IMR-90 (cell line): ENCODE measurements at regions not wholly inside any gene's neighbourhood (a gene's known extent, or its start where the extent isn't known, plus 50 kb on each side); places are given as distances from the start of the nearest gene placed in this dataset.

ENCODE experiments used
- MXI1 ChIP-seq: IDR thresholded peaks from 2 replicates; pipeline ENCODE4 v1.6.1; 2012; ENCODE audit warnings: low read depth, mild to moderate bottlenecking, low read length, moderate library complexity, borderline replicate concordance
- POLR2A ChIP-seq: IDR thresholded peaks from 2 replicates; pipeline ENCODE4 v1.6.1; 2012; ENCODE audit warnings: mild to moderate bottlenecking, low read depth, low read length
- RAD21 ChIP-seq: IDR thresholded peaks from 2 replicates; pipeline ENCODE4 v1.6.1; 2012; ENCODE audit warnings: low read length, improper control_type of control experiment
- RCOR1 ChIP-seq: IDR thresholded peaks from 2 replicates; pipeline ENCODE4 v1.6.1; 2012; ENCODE audit warnings: mild to moderate bottlenecking, low read length, improper control_type of control experiment; ENCODE audit not compliant: insufficient replicate concordance
- RFX5 ChIP-seq: IDR thresholded peaks from 2 replicates; pipeline ENCODE4 v1.8.0; 2012; ENCODE audit warnings: low read depth, mild to moderate bottlenecking, low read length, moderate library complexity
- USF2 ChIP-seq: fragments of 150-350 bp; IDR thresholded peaks from 2 replicates; pipeline ENCODE4 v1.6.1; 2017; ENCODE audit warnings: mild to moderate bottlenecking, antibody characterized with exemption, low read length, low read depth
- TF ChIP-seq, protein P1 (sequence below): conservative IDR thresholded peaks from 2 replicates; pipeline ENCODE4 v1.5.1; 2012; ENCODE audit warnings: mild to moderate bottlenecking, low read depth, low read length, improper control_type of control experiment

DNA sequence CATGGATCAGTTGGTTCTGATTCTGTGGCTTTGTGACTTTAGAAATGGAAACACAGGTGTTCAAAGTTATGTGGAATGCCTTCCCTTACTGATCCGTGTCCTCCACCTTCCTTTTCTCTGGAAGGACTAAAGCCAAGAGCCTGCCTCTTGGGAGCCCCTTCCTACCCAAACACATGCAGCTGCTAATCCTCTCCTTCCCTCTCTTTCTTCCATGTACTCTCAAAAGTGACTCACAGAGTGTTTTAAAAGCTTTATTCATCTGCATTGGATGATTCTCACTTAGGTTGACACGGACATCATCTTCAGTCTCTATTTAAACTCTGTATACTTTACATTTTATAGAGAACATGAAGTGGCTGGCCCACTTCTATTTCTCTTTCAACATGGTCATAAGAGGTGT is 856.5 kb upstream of the ARPP21 start:
- TF ChIP-seq, protein P1, sequence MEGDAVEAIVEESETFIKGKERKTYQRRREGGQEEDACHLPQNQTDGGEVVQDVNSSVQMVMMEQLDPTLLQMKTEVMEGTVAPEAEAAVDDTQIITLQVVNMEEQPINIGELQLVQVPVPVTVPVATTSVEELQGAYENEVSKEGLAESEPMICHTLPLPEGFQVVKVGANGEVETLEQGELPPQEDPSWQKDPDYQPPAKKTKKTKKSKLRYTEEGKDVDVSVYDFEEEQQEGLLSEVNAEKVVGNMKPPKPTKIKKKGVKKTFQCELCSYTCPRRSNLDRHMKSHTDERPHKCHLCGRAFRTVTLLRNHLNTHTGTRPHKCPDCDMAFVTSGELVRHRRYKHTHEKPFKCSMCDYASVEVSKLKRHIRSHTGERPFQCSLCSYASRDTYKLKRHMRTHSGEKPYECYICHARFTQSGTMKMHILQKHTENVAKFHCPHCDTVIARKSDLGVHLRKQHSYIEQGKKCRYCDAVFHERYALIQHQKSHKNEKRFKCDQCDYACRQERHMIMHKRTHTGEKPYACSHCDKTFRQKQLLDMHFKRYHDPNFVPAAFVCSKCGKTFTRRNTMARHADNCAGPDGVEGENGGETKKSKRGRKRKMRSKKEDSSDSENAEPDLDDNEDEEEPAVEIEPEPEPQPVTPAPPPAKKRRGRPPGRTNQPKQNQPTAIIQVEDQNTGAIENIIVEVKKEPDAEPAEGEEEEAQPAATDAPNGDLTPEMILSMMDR: no peak
- TF ChIP-seq POLR2A: no peak
- no peak for TF ChIP-seq MXI1
- TF ChIP-seq USF2: no peak
- TF ChIP-seq RFX5: no peak
- no peak for TF ChIP-seq RAD21
- no peak for TF ChIP-seq RCOR1
